T-helper 1 cell (primary cell): ENCODE measurements at regions not wholly inside any gene's neighbourhood (a gene's known extent, or its start where the extent isn't known, plus 50 kb on each side); places are given as distances from the start of the nearest gene placed in this dataset.

Experiments
- DNase-seq, 5 donors: peaks; one replicate each; pipeline ENCODE4 v3.0.0-alpha.2; 2012 to 2020

DNA sequence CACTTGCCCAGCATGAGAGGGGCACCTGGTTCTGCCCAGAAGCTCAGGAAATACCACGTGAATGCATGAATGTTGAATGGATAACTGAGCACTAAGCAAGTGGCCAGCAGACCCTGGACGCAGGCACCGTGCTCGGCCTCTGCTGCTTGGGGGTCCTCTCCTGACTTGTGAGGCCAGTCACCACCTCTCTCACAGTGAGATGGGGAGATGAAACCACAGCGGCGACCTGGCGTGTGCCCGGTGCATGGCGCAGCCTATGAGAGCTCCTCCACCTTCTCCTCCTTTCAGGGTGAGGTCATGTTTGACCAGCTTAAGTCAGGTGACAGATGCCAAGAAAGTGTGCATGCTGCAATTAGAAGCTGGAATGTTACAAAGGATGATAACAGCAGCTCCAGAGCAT, 75.5 kb downstream of the HMX1 start:
- DNase-seq: no peak

DNA sequence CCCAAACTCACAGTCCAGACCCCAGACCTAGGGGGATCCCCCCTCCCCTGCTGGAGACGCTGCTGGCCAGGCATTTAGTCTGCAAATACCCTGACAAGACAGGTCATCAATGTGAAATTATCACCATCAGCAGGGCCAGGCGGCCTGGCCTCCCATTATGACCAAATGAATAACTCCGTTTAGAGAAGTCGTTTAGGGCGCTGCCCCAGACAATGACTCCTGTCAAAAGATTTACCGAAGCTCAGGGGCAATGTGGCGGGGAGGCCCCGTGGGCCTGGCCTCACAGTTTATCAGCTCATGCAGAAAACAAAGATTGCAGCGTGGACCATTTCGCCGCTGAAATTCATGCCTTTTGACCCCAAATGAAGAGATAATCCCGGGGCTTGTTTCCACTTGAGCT, 76.5 kb downstream of the HMX1 start:
- no peak for DNase-seq

DNA sequence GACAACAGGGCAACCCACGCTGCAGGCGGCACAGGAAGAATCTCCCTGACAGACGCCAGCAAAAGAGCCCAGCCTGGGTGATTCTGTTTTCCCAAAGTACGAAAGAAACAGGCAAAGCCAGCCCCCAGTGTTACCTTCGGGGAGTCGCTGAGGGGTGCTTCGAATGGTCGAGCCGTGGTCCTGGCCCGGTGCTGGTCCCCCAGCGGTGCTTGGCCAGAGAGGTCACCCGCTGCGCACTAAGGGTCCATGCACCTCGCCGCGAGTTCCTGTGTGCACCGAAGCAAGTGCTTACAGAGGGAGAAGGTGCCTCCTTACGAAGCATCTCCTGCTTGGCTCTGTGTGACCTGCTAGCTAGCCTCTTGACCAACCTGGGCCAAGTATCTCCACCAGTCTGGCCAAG, 77.1 kb downstream of the HMX1 start:
- DNase-seq: no peak

DNA sequence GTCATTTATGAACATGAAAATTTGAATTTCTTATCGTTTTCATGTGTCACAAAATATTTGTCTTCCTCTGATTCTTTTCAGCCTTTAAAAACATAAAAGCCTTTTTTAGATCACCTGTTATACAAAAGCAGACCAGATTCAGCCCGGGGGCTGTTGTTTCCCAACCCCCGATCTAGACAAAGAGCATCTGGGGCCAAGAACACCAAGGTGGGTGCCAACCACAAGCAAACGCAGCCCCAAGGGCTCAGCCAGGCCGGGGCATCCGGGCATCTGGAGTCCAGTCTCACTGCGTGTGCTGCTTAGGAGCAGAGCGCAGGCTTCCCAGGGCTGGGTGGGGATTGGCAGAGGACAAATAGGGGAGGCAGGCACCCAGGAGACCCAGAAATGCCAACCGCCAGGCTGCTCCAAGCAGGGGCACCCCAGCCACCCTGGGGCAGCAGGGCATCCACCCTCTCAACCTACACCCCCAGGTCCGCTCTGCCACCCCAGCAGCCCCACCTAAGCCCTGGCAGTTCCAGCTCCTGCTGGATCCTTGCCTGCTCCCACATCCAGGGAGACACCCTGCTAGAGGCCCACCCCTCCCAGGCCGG, 78.0 kb downstream of the HMX1 start:
- DNase-seq: no peak

DNA sequence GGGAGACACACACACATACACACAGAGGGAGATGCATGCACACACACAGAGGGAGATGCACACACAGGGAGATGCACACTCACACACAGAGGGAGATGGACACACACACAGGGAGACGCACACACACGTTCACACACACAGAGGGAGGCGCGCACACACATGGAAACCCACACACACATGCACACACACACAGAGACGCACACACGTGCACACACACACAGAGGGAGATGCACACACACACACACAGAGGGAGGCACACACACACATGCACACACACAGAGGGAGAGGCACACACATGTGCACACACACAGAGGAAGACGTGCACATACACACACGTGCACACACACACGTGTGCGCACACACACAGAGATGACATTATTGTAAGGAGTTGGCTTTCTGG, 79.1 kb downstream of the HMX1 start:
- DNase-seq: no peak

DNA sequence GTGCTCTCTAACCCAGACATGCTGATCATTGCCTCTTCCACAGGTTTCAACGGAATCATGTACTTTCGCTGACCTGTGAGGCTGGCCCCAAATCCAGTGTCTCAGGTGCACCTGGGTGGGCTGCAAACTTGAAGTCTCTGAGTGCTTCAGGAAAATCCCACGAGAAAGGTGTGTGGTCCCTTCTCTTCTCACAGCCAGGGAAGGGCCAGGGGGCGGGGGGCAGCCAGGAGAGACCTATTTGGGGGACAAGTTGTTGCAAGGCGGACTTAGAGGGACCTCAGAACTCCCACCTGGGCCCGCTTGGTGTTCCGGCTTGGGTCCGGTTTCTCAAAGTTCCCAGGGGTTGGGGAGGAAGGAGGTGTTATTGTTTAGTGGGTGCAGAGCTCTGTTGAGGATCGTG, 80.0 kb downstream of the HMX1 start:
- no peak for DNase-seq

DNA sequence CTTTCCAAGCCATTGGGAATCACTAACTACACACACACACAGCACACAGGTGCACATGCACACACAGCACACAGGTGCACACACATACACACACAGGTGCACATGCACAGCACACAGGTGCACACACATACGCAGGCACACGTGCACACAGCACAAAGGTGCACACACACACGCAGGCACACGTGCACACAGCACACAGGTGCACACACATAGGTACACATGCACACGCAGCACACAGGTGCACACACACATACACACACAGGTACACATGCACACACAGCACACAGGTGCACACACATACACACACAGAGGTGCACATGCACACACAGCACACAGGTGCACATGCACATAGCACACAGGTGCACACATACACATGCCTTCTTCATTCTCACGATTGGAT, 80.9 kb downstream of the HMX1 start:
- DNase-seq: no peak

DNA sequence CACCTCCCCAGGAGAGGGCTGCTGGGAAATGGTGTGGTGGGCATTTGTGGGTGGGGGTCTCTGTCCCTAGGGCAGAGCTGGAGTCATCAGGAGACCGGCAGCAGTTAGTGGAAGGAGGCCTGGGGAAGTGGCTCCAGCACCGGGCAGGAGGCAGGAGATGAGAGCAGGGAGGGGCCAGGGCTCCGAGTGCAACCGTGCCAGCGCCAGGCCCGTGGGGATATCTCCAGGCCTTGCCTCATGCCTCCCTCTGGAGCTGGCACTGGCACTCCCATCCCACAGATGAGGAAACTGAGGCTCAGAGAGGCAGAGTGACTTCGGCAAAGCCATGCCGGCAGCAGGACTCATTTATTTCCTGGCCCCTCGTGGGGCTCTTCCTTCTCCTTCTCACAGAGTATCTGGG, 83.5 kb downstream of the HMX1 start:
- no peak for DNase-seq

DNA sequence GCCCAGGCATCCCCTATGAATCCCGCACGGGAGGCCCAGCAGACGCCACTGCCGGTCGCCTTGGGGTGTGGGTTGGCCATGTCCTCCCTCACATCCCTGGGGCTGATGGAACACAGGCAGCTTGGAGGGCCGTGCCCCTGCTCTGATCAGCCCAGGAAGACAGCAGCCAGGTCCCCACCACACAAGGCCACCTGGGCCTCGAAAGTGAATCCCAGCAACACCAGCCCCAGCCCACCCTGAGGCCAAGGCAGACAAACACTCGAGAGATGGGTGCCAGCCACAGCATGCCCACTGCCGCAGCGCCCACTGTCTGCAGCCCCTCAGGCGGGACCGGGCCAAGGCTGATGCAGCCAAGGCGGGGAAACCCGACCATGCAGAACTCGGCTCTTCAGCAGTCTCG, 85.5 kb downstream of the HMX1 start:
- DNase-seq: no peak

DNA sequence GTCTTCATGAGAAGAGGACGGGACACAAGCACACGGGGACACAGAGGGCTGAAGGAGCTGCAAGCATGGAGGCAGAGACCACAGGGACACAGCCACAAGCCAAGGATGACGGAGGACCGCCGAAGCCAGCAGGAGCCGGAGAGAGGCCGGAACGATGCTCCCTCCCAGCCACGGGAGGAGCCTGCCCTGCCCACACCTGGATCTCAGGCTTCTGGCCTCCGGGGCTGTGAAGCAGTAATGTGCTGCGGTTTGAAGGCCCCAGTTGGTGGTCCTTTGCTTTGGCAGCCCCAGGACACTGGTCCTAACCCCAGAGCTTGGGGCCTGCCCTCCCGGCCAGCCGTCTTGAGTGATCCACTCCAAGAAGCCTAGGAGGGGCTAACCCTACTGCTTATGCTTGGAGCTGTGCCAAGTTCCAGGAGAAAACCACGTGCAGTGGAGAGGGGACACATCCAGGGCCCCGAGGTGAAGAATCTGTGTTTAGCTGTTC, 85.9 kb downstream of the HMX1 start:
- DNase-seq: no peak

DNA sequence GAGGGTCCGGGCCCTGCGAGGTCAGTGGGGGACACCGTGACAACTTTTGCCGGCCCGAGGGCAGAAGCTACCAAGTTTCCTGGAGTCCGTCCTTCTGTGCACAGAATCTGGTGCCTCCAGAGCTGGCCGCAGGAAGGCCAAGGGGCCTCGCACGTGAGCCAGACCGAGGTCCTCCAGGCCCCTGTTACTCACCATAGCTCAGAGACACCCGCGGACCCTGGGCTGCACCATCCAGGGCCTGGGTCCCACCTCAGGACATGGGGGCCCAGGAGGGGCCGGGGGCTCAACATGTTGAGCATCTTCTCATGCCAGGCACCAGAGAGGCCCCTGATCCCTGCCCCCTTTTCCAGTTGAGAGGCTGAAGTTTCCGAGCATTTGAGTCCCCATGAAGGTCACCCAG, 87.9 kb downstream of the HMX1 start:
- DNase-seq: no peak

DNA sequence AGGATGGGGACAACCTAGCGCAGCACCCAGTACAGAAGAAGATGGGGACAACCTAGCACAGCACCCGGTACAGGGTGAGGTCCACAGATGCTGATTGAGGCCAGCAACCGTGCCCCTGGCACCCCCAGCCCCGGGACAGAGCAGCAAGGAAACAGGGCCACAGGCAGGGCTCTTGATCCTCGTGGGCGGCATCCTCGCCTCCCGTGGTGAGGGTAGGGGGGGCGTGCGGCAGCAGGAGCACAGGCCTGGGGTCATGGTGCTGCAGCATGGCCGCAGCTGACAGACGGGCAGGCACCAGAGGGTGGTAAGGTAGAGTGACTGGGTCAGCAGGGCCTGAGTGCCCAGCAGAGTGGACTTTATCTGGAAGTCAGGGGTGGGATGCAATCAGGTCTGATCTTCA, 89.5 kb downstream of the HMX1 start:
- DNase-seq: no peak

DNA sequence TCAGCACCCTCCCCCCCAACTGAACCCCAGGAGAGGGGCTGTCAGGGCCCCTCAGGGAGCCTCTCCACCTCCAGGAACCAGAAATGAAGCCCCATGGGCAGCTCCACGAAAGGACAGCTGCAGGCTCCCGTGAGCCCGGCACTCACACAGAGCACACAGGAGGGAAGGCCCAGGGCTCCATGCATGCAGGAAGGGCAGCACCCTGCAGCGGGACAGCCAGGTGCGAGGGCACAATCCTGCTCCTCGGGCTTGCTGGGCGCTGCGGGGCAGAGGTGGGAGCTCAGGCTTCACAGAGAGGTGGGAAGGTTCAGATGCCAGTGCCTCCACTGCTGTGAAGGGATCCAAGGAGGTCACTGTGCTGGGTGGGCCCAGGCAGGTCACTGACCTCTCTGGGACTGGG, 90.0 kb downstream of the HMX1 start:
- DNase-seq: no peak

DNA sequence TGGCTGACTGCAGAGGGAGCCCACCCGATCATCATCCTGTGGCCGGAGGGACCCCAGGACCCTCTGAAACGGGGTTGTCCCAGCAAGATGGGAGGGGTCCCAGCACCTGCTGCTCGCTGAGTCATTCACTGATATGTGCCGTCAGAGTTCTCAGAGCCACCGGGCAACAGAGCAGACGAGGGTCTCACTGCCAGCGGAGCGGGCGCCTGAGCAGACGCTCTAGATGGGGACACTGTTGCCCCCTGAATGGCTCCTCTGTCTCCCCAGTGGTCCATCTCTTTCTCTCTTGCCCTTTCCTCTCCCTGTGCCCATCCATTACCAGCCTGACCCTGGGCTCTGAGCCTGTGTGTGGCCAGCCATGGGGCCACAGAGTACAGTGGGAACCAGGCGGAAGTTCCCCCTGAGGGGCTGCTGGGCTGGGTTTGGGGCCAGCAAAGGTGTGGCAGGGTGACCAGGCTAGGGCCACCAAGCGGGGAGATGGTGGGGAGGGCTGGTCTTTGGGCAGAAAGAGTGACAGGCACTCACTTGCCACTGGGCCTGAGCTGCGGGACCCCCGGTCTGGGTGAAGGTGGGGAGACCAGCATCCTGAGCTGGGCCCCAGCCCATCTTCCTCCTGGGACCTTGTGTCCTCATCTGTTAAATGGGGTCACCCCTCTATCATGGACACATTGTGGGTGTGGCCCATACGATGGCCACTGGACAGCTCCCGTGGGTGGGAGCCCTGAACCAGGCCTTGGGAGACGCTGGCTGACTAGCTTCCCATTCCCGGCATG, 90.9 kb downstream of the HMX1 start:
- no peak for DNase-seq

DNA sequence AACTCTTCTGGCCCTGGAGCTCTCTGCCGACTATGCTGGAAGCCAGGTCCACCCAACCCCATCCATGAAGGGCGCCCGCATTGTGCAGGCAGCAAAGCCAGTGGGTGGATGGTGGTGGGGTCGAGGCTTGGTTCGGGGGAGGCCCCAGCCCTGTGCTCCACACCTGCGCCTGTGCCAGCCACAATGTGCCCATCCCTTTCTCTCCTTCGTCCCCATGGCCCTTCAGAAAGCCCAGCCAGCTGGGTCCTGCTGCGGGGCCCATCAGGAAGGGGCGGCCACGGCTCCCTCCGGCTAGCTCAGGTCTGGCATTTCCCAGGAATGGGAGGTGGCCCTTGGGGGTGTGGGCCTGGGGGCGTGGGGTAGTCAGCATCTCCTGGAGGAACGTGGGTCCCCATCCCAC, 91.6 kb downstream of the HMX1 start:
- no peak for DNase-seq

DNA sequence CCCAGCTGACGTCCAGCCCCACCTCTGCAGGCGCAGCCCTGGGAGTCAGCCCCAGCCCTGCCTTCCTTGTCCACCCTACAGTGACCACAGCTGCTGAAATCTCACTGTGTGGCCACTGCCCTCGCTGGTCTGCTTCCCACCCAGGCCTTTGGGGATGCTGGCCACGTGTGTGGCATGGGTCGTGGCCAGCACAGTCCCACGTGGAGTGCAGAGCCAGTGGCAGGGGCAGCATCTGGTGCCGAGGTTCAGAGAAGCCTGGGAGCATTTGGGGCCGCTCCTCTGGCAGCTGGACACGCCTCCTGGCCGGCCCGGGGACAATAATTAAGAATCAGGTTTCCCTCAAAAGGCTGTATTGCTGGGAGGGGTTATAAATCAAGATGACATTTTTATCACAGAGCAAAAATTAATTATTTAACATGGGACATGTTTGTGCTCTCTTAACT, 92.1 kb downstream of the HMX1 start:
- DNase-seq: no peak

DNA sequence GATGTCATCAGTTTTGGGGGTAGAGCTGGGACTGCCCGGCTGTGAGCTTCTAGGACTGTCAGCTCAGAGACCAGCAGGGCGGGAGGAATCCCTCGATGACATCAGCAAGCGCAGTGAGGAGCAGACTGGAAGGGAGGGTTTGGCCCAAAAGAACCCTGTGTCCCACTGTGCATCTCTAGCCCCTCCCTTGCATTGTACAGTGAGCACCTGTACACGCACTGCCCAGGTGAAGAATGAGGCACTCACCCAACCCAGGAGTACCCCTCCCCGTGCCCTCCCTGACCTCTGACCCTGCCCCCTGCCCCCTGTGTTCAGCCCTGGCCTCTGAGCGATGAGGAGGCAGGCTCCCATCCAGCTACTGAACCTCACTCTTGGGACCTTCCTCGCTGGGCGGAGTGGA, 92.9 kb downstream of the HMX1 start:
- DNase-seq: no peak

DNA sequence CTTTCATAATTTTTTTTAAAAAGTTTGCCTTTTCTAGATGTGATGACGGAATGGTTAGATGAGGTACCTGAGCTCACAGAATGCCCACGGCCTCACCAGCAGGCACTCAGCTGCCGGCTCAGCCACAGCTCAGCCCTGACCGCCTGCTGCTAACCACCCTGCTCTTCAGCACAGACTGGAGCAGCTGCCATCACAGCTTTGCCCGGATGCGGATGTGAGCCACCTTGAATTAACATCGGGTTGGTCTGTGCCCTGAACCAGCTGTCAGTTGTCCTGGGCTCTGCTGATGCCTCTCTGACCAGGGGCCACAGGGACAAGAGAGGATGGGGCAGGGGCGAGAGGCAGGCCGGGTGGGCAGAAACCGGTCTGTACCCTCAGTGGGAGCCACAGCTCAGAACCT, 93.3 kb downstream of the HMX1 start:
- DNase-seq: no peak

DNA sequence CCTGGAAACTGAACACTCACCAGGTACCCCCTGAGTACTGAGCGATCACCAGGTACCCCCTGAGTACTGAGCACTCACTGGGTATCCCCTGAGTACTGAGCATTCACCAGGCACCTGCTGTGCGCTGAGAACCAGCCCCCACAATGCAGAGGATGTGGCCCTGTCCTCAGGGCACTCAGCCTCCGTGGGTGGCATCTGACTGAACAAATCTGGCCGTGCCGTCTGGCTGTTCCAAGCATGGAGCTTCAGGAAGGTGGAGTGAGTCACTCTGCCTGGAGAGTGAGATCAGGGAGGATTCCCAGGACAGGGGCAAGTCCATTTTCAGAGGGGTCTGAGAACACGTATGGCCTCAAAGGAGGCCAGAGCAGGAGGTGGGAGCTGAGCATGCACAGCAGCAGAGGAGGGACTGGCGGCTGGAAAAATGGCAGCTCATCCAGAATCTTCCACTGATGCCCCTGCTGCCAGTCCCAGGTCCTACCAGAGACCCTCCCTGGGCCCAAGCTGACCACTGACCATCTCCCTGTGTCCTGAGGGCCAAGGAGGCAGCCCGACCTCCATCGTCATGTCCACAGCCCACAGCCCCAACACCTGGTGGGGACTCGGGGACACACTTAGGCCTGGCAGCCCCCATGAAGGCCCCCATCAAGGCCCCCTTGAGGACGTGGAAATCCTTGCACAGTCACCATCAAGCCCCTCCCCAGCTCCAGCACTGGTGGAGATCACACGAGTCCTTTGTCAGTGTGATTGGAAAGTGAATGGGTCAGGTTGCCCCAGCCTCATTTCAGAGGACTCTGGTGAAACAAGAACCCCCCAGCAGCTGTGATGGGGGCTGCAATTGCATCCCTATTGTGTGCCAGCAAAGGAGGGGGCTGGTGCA, 94.1 kb downstream of the HMX1 start:
- no peak for DNase-seq

DNA sequence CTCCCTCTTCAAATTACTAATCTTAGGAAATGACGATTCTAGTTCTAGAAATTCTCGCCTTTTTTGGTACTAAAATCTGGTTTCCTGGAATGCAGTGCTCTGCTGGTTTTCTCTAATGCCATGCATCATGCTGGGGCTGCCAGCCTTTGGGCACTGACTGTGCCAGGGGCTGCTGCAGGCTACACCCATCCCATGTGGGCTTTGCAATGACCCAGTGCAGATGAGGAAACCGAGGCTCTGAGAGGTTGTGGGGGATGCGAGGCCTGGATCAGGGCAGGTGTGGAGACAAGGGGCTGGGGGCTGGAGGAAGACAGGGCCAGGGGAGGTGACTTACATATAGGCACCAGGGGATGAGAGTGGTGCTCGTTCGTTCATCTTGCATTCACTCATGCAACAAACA, 95.3 kb downstream of the HMX1 start:
- DNase-seq: no peak

DNA sequence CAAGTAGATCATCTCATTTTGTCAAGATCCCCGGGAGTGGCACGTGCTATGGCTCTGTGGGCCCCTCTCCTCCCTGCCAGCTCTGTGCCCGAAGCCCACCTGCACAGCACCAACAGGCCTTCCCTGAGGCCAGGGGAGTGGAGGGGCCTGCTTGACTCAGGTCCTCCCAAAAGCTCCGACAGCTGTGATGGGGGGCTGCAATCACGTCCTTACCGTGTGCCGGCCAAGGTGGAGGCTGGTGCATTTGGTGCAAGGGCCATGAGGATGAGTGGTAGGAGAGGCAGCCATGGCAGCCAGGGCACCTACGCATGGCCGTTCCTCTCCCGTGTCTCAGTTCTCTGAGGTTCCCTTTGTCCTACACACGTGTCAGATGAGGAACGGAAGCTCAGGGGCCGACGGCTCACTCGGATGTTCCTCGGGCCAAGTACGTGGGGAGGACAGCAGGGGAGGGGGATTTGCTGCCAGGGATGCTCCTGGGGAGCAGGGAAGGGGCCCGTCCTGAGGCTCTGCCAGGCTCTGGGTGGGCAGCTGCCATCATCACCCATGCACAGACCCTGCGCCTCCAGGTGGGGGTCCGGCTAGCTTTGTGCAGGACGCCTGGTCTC, 95.8 kb downstream of the HMX1 start:
- no peak for DNase-seq

DNA sequence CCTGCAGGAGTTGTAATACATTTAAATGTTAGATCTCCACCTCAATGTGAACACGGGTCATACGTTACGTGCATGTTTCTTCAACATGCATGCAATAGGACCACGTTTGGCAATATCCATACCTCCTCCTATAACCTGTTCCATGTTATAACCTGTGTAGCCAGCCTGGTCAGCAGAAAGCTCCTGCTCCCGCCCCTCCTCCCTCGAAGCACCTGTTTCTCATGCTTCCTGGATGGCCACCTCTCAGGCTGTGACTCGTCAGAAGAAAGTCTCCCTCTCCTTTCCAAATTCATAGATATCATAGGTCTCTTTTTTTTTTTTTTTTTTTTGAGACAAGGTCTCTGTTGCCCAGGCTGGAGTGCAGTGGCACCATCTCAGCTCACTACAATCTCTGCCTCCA, 96.5 kb downstream of the HMX1 start:
- DNase-seq: no peak

DNA sequence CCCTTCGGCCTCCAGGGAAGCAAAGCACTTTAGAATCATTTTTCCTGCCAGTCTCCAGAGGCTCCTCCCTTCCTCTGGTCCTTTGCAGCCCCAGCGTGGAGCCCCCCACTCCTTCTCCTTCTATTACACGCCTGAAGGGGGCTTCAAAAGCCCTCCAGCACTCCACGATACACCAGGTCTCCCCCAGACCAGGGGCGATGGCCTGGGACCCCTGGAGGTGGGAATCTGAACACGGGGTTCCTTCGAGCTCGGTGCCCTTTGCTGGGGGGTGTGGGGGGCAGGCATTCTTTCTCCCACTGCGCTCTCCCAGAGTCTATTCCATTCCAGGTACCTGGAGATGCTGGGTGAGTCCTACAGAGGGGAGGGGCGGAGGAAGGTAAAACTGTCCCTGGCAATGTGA, 97.6 kb downstream of the HMX1 start:
- DNase-seq: peak in 1 of 5 donors; percentile 0
